K562 (cell line): ENCODE measurements at regions not wholly inside any gene's neighbourhood (a gene's known extent, or its start where the extent isn't known, plus 50 kb on each side); places are given as distances from the start of the nearest gene placed in this dataset.
A peak's percentile ranks its signal among the peaks of the same experiment; 100 is the strongest.

Source experiments
- ATF1 ChIP-seq, 2 experiments: fragments of 450-650 bp in 1 of 2; IDR thresholded peaks; 2 replicates each; pipeline ENCODE4 v1.6.1; 2016; ENCODE audit warnings: missing compliant biosample characterization in 1 of 2, missing genetic modification characterization in 1 of 2
- ATF4 ChIP-seq: fragments of 450-650 bp; formaldehyde crosslinking; IDR thresholded peaks from 2 replicates; pipeline ENCODE4 v1.4.0; 2022; ENCODE audit warnings: mild to moderate bottlenecking, moderate library complexity
- ETV6 ChIP-seq, 3 experiments: fragments of 150-350 bp in 1 of 3; sonication (generic) in 1 of 3; formaldehyde crosslinking in 1 of 3; IDR thresholded peaks; 2 replicates each; pipeline versions ENCODE4 v1.6.1 to v1.8.0; 2014 to 2022; ENCODE audit warnings: borderline replicate concordance in 2 of 3, low read depth in 2 of 3, antibody characterized with exemption in 1 of 3, low read length in 1 of 3, mild to moderate bottlenecking in 1 of 3, missing genetic modification reagents in 1 of 3
- IRF1 ChIP-seq: sonication (generic); formaldehyde crosslinking; IDR thresholded peaks from 2 replicates; pipeline ENCODE4 v1.8.0; 2022; ENCODE audit warnings: missing genetic modification reagents, mild to moderate bottlenecking, borderline replicate concordance
- MEF2D ChIP-seq: conservative IDR thresholded peaks from 2 replicates; pipeline ENCODE4 v1.6.1; 2016; ENCODE audit warnings: low read depth, missing genetic modification characterization, missing compliant biosample characterization
- MXD1 ChIP-seq: fragments of 250-450 bp; sonication (Bioruptor Pico); IDR thresholded peaks from 2 replicates; pipeline ENCODE4 v1.8.0; 2021; ENCODE audit warnings: borderline replicate concordance, mild to moderate bottlenecking, moderate library complexity; ENCODE audit not compliant: poor library complexity, severe bottlenecking
- NR4A1 ChIP-seq, 2 experiments: fragments of 250-450 bp in 1 of 2; fragments of 450-650 bp in 1 of 2; sonication (Bioruptor Pico) in 1 of 2; IDR thresholded peaks; 2 replicates each; pipeline versions ENCODE4 v1.4.0 to v1.6.1; 2016 to 2020; ENCODE audit warnings: mild to moderate bottlenecking in 2 of 2, missing compliant biosample characterization in 1 of 2, missing genetic modification characterization in 1 of 2, moderate library complexity in 1 of 2
- RHOXF2B ChIP-seq: fragments of 250-450 bp; sonication (Bioruptor Pico); conservative IDR thresholded peaks from 2 replicates; pipeline ENCODE4 v1.5.1; 2021
- SPI1 ChIP-seq: IDR thresholded peaks from 2 replicates; pipeline ENCODE4 v1.6.1; 2011; ENCODE audit warnings: low read depth, low read length, control low read depth, borderline replicate concordance
- ZNF217 ChIP-seq: sonication (generic); formaldehyde crosslinking; IDR thresholded peaks from 2 replicates; pipeline ENCODE4 v1.8.0; 2022; ENCODE audit warnings: mild to moderate bottlenecking, missing genetic modification reagents
- ZNF398 ChIP-seq: fragments of 250-450 bp; sonication (Bioruptor Pico); IDR thresholded peaks from 2 replicates; pipeline ENCODE4 v1.8.0; 2021; ENCODE audit warnings: moderate library complexity, mild to moderate bottlenecking, inconsistent platforms
- ZNF407 ChIP-seq: fragments of 450-650 bp; IDR thresholded peaks from 2 replicates; pipeline ENCODE4 v1.6.1; 2016; ENCODE audit warnings: low read depth

- TF ChIP-seq ZNF398 (CRISPR knock-in tag) = no peak
- TF ChIP-seq ATF4 (CRISPR knock-in tag) = no peak
- TF ChIP-seq IRF1 = no peak
- TF ChIP-seq MXD1 = no peak
- no peak for TF ChIP-seq ATF1 (CRISPR knock-in tag; IDR thresholded peaks at IDR 0.05)
- no peak for TF ChIP-seq ATF1 (tag; IDR thresholded peaks at IDR 0.05)
- TF ChIP-seq ZNF217 (CRISPR knock-in tag) = no peak
- TF ChIP-seq MEF2D (tag) = 0 out of 2 replicates have a peak, but pooled peaks have one; percentile 56
- TF ChIP-seq RHOXF2B (CRISPR knock-in tag) = no peak
- no peak for TF ChIP-seq ETV6 (IDR thresholded peaks at IDR 0.05; ENCODE audit: borderline replicate concordance in 1 of 2, low read depth in 2 of 2, low read length in 1 of 2)
- TF ChIP-seq ETV6 (CRISPR knock-in tag; IDR thresholded peaks at IDR 0.05; ENCODE audit: borderline replicate concordance) = no peak
- no peak for TF ChIP-seq ZNF407
- no peak for TF ChIP-seq SPI1
- TF ChIP-seq NR4A1 (CRISPR knock-in tag; IDR thresholded peaks at IDR 0.05) = no peak
- 0 out of 2 replicates have a peak, but pooled peaks have one; percentile 30 for TF ChIP-seq NR4A1 (tag; IDR thresholded peaks at IDR 0.05)
Observed at GRCh38 chr9:129555512-129556215, 65.2 kb downstream of the C9orf50 start (continued).
